Brain microvascular endothelial cell (primary cell): ENCODE measurements at regions not wholly inside any gene's neighbourhood (a gene's known extent, or its start where the extent isn't known, plus 50 kb on each side); places are given as distances from the start of the nearest gene placed in this dataset.

Experiments used
- DNase-seq: peaks from one replicate; pipeline ENCODE4 v3.0.0-alpha.2; 2020
- H3K27ac ChIP-seq: fragments of 250-450 bp; sonication (Bioruptor Pico); 2 replicates; pipeline ENCODE4 v1.5.1; 2020; ENCODE audit warnings: mild to moderate bottlenecking, moderate library complexity
- H3K27me3 ChIP-seq: fragments of 250-450 bp; sonication (Bioruptor Pico); replicated peaks from 2 replicates; pipeline ENCODE4 v1.5.1; 2020; ENCODE audit warnings: mild to moderate bottlenecking
- H3K36me3 ChIP-seq: fragments of 250-450 bp; sonication (Bioruptor Pico); replicated peaks from 2 replicates; pipeline ENCODE4 v1.5.1; 2020; ENCODE audit warnings: mild to moderate bottlenecking
- H3K4me3 ChIP-seq: 2 replicates; pipeline ENCODE4 v1.5.1; 2011; ENCODE audit warnings: low read depth, mild to moderate bottlenecking, control low read depth, low read length, moderate library complexity
- in situ Hi-C: cut with HindIII; loops from 2 replicates; pipeline ENCODE4 v1.10.0; 2017; ENCODE audit warnings: low sequenced_read_pairs, low pct_ligation_motif_present
- TF ChIP-seq, protein P1 (sequence below): IDR thresholded peaks from 2 replicates; pipeline ENCODE4 v1.5.1; 2011; ENCODE audit warnings: low read depth, mild to moderate bottlenecking, moderate library complexity, low read length, control low read depth, inconsistent platforms; ENCODE audit errors: missing control alignments

DNA sequence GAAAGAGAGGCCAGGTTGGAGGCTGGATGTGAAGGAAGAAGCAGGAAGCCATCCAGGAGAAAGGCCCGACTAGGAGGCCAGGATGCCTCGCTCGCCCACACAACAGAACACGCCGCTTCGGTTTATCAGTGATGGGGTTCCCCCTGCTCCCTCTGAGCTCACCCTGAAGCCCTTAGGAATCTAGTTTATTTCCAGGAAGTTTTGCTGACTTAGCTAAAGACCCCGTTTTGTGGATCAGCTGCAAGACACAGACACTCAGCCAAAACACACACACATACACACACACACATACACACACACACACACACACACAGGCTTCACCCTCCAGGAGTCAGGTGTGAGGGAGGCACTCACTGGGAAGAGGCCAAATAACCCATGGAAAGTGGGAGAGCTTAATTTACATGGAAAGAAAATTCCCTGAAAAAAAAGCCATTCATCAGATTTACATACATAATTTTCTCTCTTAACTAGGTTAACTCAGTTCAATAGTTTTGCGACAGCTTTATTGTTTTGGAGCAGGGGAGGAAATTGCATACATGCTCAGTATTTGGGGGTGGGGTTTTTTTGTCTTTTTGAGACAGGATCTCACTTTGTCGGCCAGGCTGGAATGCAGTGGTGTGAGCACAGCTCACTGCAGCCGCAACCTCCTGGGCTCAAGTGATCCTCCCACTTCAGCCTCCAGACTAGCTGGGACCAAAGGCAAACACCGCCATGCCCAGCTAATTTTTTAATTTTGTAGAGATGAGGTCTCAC, 92.7 kb upstream of the HAND1 start:
- Histone ChIP-seq H3K4me3 (no peak overlapping the region), H3K36me3 (no peaks in the 10 kb centered on the region), H3K27ac (no peak overlapping the region), H3K27me3 (peaks cover 13% of the 10 kb centered on the region)
- DNase-seq, result no peak
- TF ChIP-seq, protein P1, sequence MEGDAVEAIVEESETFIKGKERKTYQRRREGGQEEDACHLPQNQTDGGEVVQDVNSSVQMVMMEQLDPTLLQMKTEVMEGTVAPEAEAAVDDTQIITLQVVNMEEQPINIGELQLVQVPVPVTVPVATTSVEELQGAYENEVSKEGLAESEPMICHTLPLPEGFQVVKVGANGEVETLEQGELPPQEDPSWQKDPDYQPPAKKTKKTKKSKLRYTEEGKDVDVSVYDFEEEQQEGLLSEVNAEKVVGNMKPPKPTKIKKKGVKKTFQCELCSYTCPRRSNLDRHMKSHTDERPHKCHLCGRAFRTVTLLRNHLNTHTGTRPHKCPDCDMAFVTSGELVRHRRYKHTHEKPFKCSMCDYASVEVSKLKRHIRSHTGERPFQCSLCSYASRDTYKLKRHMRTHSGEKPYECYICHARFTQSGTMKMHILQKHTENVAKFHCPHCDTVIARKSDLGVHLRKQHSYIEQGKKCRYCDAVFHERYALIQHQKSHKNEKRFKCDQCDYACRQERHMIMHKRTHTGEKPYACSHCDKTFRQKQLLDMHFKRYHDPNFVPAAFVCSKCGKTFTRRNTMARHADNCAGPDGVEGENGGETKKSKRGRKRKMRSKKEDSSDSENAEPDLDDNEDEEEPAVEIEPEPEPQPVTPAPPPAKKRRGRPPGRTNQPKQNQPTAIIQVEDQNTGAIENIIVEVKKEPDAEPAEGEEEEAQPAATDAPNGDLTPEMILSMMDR, result no peak
- in situ Hi-C loops, result no loop called here

GRCh38 chr5:154568589-154568988, 90.6 kb upstream of the HAND1 start:
- no peaks in the 10 kb centered on the region for H3K36me3 ChIP-seq
- peaks cover 4% of the 10 kb centered on the region for H3K27me3 ChIP-seq
- in situ Hi-C loops, result no loop called here
- TF ChIP-seq, protein P1, result no peak
- no peak overlapping the region for H3K4me3 ChIP-seq
- H3K27ac ChIP-seq, result no peak overlapping the region
- DNase-seq, result no peak

DNA sequence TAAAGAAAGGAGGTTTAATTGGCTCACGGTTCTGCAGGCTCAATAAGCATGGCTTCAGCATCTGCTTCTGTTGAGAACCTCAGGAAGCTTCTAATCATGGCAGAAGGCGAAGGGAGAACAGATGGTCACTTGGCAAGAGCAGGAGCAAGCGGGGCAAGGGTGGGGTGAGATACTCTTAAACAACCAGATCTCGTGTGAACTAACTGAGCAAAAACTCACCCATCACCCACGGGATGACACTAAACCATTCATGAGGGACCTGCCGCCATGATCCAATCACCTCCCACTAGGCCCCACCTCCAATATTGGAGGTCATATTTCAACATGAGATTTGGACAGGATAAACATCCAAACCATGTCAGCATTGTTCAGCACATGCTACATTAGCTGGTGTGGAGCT, 89.1 kb upstream of the HAND1 start:
- peaks cover 4% of the 10 kb centered on the region for H3K27me3 ChIP-seq
- no peak overlapping the region for H3K27ac ChIP-seq
- H3K36me3 ChIP-seq, result no peaks in the 10 kb centered on the region
- no peak for DNase-seq
- TF ChIP-seq, protein P1, result no peak
- H3K4me3 ChIP-seq, result no peak overlapping the region
- in situ Hi-C loops, result no loop called here

GRCh38 chr5:154566146-154566680, 88.2 kb upstream of the HAND1 start:
- Histone ChIP-seq H3K36me3 (no peaks in the 10 kb centered on the region), H3K27me3 (peaks cover 4% of the 10 kb centered on the region), H3K27ac (no peak overlapping the region), H3K4me3 (no peak overlapping the region)
- TF ChIP-seq, protein P1, result no peak
- in situ Hi-C loops, result no loop called here
- no peak for DNase-seq

DNA sequence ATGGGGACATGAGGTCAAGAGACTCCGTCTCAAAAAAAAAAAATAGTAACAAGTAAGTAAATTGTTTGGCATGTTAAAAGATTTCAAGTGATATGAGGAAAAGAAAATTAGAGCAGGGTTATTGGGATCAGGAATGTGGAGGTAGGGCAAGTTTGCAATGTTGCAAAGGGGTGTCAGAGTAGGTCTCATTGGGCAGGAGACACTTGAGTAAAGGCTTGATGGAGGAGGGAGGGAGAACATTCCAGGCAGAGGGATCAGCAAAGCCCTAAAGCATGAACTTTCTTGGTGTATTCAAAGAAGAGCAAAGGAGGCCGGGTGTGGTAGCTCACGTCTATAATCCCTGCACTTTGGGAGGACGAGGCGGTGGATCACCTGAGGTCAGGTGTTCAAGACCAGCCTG, 87.1 kb upstream of the HAND1 start:
- H3K27me3 ChIP-seq, result peaks cover 2% of the 10 kb centered on the region
- no peak overlapping the region for H3K4me3 ChIP-seq
- no peak for DNase-seq
- no peaks in the 10 kb centered on the region for H3K36me3 ChIP-seq
- TF ChIP-seq, protein P1, result no peak
- in situ Hi-C loops, result no loop called here
- no peak overlapping the region for H3K27ac ChIP-seq
